BLaER1 (cell line): ENCODE measurements at regions not wholly inside any gene's neighbourhood (a gene's known extent, or its start where the extent isn't known, plus 50 kb on each side); places are given as distances from the start of the nearest gene placed in this dataset.

Experiments
- H3K27ac ChIP-seq: shearing (Covaris generic); formaldehyde crosslinking; 2 replicates; pipeline ENCODE4 v1.8.1; 2022
- H3K27me3 ChIP-seq: shearing (Covaris generic); formaldehyde crosslinking; 2 replicates; pipeline ENCODE4 v1.8.1; 2022
- H3K36me3 ChIP-seq: shearing (Covaris generic); formaldehyde crosslinking; 2 replicates; pipeline ENCODE4 v1.8.1; 2022
- H3K4me1 ChIP-seq: shearing (Covaris generic); formaldehyde crosslinking; 2 replicates; pipeline ENCODE4 v1.8.1; 2022
- H3K4me2 ChIP-seq: shearing (Covaris generic); formaldehyde crosslinking; 2 replicates; pipeline ENCODE4 v1.8.1; 2022
- H3K4me3 ChIP-seq: shearing (Covaris generic); formaldehyde crosslinking; 2 replicates; pipeline ENCODE4 v1.8.1; 2022
- H3K9ac ChIP-seq: shearing (Covaris generic); formaldehyde crosslinking; 2 replicates; pipeline ENCODE4 v1.8.1; 2022
- H3K9me3 ChIP-seq: shearing (Covaris generic); formaldehyde crosslinking; 2 replicates; pipeline ENCODE4 v1.8.1; 2022
- H4K20me1 ChIP-seq: shearing (Covaris generic); formaldehyde crosslinking; 2 replicates; pipeline ENCODE4 v1.8.1; 2022
- Cebpa-rat ChIP-seq: shearing (Covaris generic); IDR thresholded peaks from 2 replicates; pipeline ENCODE4 v1.8.1; 2022

DNA sequence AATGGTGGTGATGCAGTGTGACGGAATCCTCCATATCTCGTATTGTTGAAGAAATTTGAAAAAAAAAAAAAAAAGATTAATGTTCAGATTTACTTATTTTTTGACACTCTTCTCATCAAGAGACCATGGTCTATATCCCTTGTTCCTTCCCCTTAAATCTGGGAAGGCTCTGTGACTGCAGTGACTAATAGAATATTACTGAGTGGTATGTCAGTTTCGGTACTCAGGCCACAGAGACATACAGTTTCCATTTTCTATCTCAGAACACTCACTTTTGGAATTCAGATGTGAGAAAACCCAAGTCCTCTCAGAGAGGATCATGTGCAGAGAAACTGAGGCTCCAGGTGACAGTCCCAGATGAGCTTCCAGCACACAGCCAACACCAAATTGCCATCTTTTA, 1193.5 kb downstream of the DTWD2 start:
- no peaks in the 10 kb centered on the region for H3K4me1 ChIP-seq
- no peaks in the 10 kb centered on the region for H4K20me1 ChIP-seq
- TF ChIP-seq Cebpa-rat: no peak
- no peak overlapping the region for H3K27ac ChIP-seq
- no peaks in the 10 kb centered on the region for H3K36me3 ChIP-seq
- H3K27me3 ChIP-seq: no peaks in the 10 kb centered on the region
- no peak overlapping the region for H3K9ac ChIP-seq
- H3K4me2 ChIP-seq: no peak overlapping the region
- H3K9me3 ChIP-seq: no peaks in the 10 kb centered on the region
- H3K4me3 ChIP-seq: no peak overlapping the region

DNA sequence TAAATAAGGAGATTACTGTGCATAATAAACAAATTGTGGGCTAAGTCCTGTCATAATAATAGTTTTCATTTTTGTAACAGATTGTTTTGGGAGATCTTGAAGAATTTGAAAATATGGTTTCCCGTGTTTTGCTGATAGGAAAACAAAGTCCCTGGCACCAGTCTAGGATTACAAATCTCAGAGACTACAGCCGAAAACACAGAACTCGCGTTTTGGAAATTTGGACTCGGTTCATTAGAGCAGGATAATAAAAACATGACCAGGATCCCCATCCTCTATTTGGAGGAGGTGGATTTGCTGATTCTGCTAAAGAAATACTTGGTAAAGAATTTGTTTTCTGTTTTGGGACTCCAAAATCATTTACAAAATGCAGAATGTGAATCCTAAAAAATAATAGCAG, 1194.4 kb downstream of the DTWD2 start:
- no peaks in the 10 kb centered on the region for H3K9me3 ChIP-seq
- TF ChIP-seq Cebpa-rat: no peak

DNA sequence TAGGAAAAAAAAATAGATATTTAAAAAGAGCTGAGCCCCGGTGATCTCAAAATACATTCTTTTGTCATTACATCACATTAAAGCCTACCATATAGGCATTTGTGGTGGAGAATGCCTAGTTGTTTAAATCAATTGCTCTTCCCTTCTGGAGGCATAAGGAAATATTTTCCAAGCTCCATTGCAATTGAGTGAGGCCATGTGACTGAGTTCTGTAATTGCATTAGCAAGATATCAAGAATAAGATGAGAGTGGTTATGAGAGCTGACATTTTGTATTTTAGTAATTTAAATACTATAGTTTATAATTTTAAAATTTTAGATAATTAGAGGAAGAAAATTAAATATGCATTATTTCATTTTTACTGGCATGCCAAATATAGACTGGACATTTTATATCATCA, 1195.9 kb downstream of the DTWD2 start:
- Histone ChIP-seq H3K9me3 (no peaks in the 10 kb centered on the region), H3K27me3 (no peaks in the 10 kb centered on the region), H3K27ac (no peak overlapping the region), H3K4me2 (no peak overlapping the region), H3K4me3 (no peak overlapping the region), H4K20me1 (no peaks in the 10 kb centered on the region), H3K36me3 (no peaks in the 10 kb centered on the region), H3K9ac (no peak overlapping the region), H3K4me1 (no peaks in the 10 kb centered on the region)
- TF ChIP-seq Cebpa-rat: no peak

More for the DNA sequence above, 1194.4 kb downstream of the DTWD2 start:
- Histone ChIP-seq H4K20me1 (no peaks in the 10 kb centered on the region), H3K4me3 (no peak overlapping the region), H3K27ac (no peak overlapping the region), H3K36me3 (no peaks in the 10 kb centered on the region), H3K4me1 (no peaks in the 10 kb centered on the region), H3K9ac (no peak overlapping the region), H3K27me3 (no peaks in the 10 kb centered on the region), H3K4me2 (no peak overlapping the region)

DNA sequence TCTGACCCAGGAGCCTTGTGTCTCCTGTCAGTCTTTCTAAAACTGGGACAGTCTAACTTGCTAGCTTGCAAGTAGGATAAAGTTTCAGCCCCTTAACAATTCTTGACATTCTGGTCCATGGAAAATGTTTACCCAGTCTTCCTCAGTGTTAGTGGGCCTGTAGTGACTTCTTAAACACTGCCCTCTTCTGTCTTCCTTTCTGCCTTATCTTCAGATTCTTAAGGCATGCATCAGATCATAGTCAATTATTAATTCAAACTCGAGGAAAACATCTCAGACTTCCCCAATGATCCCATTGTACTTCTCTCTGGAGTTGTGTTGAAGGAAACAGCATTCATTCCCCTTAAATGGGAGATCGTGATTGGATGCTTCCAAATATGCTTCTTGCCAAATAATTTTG, 1199.8 kb downstream of the DTWD2 start:
- H4K20me1 ChIP-seq: no peaks in the 10 kb centered on the region
- H3K27me3 ChIP-seq: no peaks in the 10 kb centered on the region
- no peaks in the 10 kb centered on the region for H3K4me1 ChIP-seq
- no peak overlapping the region for H3K4me2 ChIP-seq
- no peak for TF ChIP-seq Cebpa-rat
- H3K9me3 ChIP-seq: no peaks in the 10 kb centered on the region
- no peaks in the 10 kb centered on the region for H3K36me3 ChIP-seq
- no peak overlapping the region for H3K4me3 ChIP-seq
- H3K27ac ChIP-seq: no peak overlapping the region
- no peak overlapping the region for H3K9ac ChIP-seq

DNA sequence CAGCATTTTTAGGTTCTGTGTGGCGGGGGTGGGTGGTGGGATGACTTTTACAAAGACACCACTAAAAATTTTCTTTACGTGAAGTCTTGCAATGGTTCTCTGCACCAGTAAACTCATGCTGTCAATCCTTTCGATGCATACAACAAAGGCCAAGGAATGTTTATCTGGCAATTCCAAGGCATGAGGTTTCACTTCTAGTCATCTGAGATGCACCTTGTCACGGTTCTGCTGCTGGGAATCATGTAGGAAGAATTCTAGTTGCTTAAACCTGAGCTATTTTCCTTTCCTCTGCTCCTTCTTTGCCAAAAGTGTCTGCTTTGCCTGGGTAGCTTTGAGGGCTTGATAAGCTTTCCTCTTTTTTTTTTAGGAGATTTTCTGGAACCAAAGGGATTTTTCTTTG, 1204.5 kb upstream of the SEMA6A start:
- Histone ChIP-seq H4K20me1 (no peaks in the 10 kb centered on the region), H3K36me3 (no peaks in the 10 kb centered on the region), H3K4me3 (no peak overlapping the region), H3K4me1 (no peaks in the 10 kb centered on the region), H3K27ac (no peak overlapping the region), H3K27me3 (no peaks in the 10 kb centered on the region), H3K4me2 (no peak overlapping the region), H3K9ac (no peak overlapping the region), H3K9me3 (no peaks in the 10 kb centered on the region)
- TF ChIP-seq Cebpa-rat: no peak

DNA sequence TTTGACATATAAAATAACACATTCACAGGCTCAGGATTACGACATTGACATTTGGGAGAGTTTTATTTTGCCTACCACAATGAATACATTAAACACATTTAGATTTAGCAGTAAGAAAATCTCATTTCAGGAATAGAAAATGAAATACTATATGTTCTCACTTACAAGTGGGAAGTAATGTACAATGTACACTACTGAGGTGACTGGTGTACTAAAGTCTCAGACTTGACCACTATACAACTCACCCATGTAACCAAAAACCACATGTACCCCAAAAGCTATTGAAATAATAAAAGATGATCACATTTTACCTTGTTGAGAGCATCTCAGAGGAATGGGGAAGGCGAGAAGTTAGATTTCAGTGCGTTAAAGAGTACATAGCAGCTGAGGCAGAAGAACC, 1202.4 kb upstream of the SEMA6A start:
- TF ChIP-seq Cebpa-rat: no peak
- no peak overlapping the region for H3K27ac ChIP-seq
- no peak overlapping the region for H3K4me3 ChIP-seq
- H3K27me3 ChIP-seq: no peaks in the 10 kb centered on the region
- no peaks in the 10 kb centered on the region for H3K4me1 ChIP-seq
- no peaks in the 10 kb centered on the region for H3K9me3 ChIP-seq
- H3K9ac ChIP-seq: no peak overlapping the region
- no peak overlapping the region for H3K4me2 ChIP-seq
- no peaks in the 10 kb centered on the region for H3K36me3 ChIP-seq
- H4K20me1 ChIP-seq: no peaks in the 10 kb centered on the region

DNA sequence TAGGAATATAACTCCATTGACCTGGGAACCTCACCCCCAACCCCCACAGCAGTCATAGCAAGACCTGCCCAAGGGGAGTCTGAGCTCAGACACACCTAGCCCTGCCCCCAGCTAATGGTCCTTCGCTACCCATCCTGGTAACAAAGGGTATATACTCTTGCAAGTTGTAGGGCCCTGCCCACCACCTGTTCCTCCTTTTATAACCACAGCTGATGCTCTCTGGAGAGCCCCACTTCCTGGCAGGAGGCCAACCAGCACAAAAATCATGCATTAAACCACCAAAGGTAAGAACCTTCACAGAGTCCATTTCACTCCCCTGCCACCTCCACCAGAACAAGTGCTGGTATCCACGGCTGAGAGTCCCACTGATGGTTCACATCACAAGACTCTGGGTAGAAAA, 1195.3 kb upstream of the SEMA6A start:
- no peak overlapping the region for H3K4me3 ChIP-seq

DNA sequence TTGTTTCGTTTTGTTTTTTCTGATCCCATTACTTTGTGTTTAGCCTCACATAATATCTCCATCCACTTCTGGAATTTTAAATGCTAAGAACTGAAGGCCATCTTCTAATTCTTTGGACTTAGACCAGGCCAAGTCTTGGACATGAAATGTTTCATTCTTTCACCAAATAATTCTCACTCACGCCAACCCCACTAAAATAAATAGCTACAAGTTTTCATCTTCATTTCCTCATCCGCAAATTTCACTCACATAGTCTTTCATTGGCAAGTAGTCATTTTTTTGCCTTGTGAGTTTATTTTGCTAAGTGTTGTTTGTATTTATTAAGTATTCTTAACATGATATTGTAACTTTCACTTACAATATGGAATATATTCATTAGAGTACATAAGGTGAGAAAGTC, 1188.6 kb upstream of the SEMA6A start:
- H4K20me1 ChIP-seq: no peaks in the 10 kb centered on the region
- H3K4me3 ChIP-seq: no peak overlapping the region
- H3K4me1 ChIP-seq: no peaks in the 10 kb centered on the region
- no peaks in the 10 kb centered on the region for H3K36me3 ChIP-seq
- TF ChIP-seq Cebpa-rat: no peak
- no peak overlapping the region for H3K9ac ChIP-seq
- H3K9me3 ChIP-seq: no peaks in the 10 kb centered on the region
- H3K27ac ChIP-seq: no peak overlapping the region
- no peaks in the 10 kb centered on the region for H3K27me3 ChIP-seq
- H3K4me2 ChIP-seq: no peak overlapping the region

More for the DNA sequence above, 1195.3 kb upstream of the SEMA6A start:
- no peak for TF ChIP-seq Cebpa-rat
- H3K9ac ChIP-seq: no peak overlapping the region
- no peaks in the 10 kb centered on the region for H3K9me3 ChIP-seq
- H3K36me3 ChIP-seq: no peaks in the 10 kb centered on the region
- no peak overlapping the region for H3K4me2 ChIP-seq
- H3K4me1 ChIP-seq: no peaks in the 10 kb centered on the region; the same call in 1 of the 2 replicates
- no peaks in the 10 kb centered on the region for H3K27me3 ChIP-seq
- no peaks in the 10 kb centered on the region for H4K20me1 ChIP-seq
- H3K27ac ChIP-seq: no peak overlapping the region

DNA sequence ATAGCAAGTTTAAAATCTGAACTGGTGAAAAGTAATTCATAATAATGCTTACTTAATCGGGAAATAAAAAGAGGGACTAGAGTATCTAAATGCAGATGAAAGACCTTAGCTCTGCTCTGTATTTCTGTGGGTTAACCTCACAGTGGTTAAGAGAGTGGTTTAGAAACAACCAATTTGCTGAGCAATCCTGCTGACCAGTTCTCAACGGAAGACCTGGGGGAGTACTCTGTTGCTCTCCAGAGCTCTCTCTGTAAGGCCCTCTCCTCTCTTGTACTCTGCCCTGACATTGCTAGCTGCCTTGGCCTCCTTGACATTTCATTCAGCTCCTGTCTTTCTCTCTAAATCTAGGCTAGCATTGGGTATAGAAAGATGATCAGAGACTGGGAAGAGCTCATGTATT, 1186.6 kb upstream of the SEMA6A start:
- no peaks in the 10 kb centered on the region for H3K27me3 ChIP-seq
- H3K27ac ChIP-seq: no peak overlapping the region

DNA sequence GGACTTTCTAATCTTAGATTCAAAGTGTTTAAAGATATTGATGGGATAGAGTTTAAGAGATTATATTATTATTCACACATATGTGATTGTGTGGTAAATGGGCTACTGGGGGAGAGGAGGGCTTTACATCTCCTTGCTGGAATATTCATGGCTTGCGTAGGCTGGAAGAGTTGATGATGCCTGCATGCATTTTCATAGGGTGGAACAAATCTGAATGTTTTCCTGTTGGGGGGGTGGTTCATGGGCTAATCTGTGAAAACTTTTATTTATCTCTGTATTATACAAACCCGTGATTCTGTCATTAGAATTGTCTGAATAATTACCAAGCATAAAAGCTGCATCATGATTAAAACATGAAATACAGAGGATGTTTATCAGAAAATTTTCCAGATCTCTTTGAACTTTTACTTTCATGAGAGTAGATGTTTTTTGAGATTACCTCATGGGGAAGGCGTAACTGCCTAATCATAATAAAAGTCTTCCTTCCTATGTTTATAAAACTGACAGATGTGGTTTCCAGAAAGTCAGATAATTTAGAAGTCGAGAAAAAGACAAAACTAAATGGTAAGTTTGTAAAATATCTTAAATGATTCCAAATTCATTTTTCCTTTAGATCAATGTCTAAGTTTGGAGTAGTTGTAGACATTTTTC, 1185.4 kb upstream of the SEMA6A start:
- H3K9ac ChIP-seq: no peak overlapping the region
- H3K27me3 ChIP-seq: no peaks in the 10 kb centered on the region
- H3K4me2 ChIP-seq: no peak overlapping the region
- H3K9me3 ChIP-seq: no peaks in the 10 kb centered on the region
- H3K4me1 ChIP-seq: no peaks in the 10 kb centered on the region
- TF ChIP-seq Cebpa-rat: no peak
- no peaks in the 10 kb centered on the region for H4K20me1 ChIP-seq
- no peak overlapping the region for H3K27ac ChIP-seq
- H3K36me3 ChIP-seq: no peaks in the 10 kb centered on the region
- H3K4me3 ChIP-seq: no peak overlapping the region

More for the DNA sequence above, 1186.6 kb upstream of the SEMA6A start:
- no peaks in the 10 kb centered on the region for H4K20me1 ChIP-seq
- no peak overlapping the region for H3K4me2 ChIP-seq
- no peak overlapping the region for H3K9ac ChIP-seq
- H3K36me3 ChIP-seq: no peaks in the 10 kb centered on the region
- no peak for TF ChIP-seq Cebpa-rat
- H3K9me3 ChIP-seq: no peaks in the 10 kb centered on the region
- no peaks in the 10 kb centered on the region for H3K4me1 ChIP-seq
- H3K4me3 ChIP-seq: no peak overlapping the region

DNA sequence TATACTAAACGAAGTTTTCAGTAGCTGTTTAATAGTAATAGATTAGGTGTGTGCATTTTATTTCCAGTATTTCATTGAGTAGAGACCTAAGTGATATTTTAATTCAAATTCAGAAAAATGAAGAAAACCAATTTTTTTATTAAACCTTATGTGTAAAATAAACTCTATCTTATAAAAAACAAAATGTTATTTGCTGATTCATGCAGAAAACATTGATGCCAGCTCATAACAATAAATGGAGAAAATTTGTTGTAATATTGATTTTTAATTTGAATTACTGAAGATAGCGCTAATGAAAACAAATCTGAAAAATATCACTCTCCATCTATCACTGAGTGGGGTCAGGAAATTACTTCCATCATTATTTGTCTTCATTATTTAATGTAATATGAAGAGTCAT, 1177.8 kb upstream of the SEMA6A start:
- H3K27ac ChIP-seq: no peak overlapping the region
- no peak for TF ChIP-seq Cebpa-rat
- no peak overlapping the region for H3K4me2 ChIP-seq
- H3K9me3 ChIP-seq: no peaks in the 10 kb centered on the region
- no peak overlapping the region for H3K4me3 ChIP-seq
- H3K27me3 ChIP-seq: no peaks in the 10 kb centered on the region
- no peaks in the 10 kb centered on the region for H3K4me1 ChIP-seq
- H3K9ac ChIP-seq: no peak overlapping the region
- H4K20me1 ChIP-seq: no peaks in the 10 kb centered on the region
- no peaks in the 10 kb centered on the region for H3K36me3 ChIP-seq
